ENCODE measurements at regions not wholly inside any gene's neighbourhood (a gene's known extent, or its start where the extent isn't known, plus 50 kb on each side); places are given as distances from the start of the nearest gene placed in this dataset.

- TF ChIP-seq EZH2 (IDR thresholded peaks at IDR 0.05; ENCODE audit: insufficient read depth, poor library complexity, severe bottlenecking), result no peak
- TF ChIP-seq EZH2phosphoT487 (IDR thresholded peaks at IDR 0.05; ENCODE audit: insufficient read depth, low read depth), result no peak
Observed at GRCh38 chr7:69389216-69389615, 209.1 kb upstream of the AUTS2 start.

Data from GM23248 (cell line).